KOPT-K1 (cell line): ENCODE measurements at regions not wholly inside any gene's neighbourhood (a gene's known extent, or its start where the extent isn't known, plus 50 kb on each side); places are given as distances from the start of the nearest gene placed in this dataset.

Experiments used
- H3K27ac ChIP-seq: fragments of 200-600 bp; sonication (generic); 2 replicates; pipeline ENCODE4 v1.5.1; 2016; ENCODE audit warnings: antibody characterized with exemption, mild to moderate bottlenecking, low read depth, low read length; ENCODE audit not compliant: poor library complexity, severe bottlenecking
- H3K36me3 ChIP-seq: fragments of 200-600 bp; sonication (generic); 2 replicates; pipeline ENCODE4 v1.5.1; 2017; ENCODE audit warnings: antibody characterized with exemption, mild to moderate bottlenecking, low read length, moderate library complexity; ENCODE audit not compliant: insufficient read depth
- H3K9me3 ChIP-seq: fragments of 200-600 bp; sonication (generic); 2 replicates; pipeline ENCODE4 v1.5.1; 2017; ENCODE audit warnings: antibody characterized with exemption, low read length, mild to moderate bottlenecking; ENCODE audit not compliant: insufficient read depth, poor library complexity, severe bottlenecking

GRCh38 chr2:193581807-193582206 is 1387.1 kb upstream of the TMEFF2 start:
- H3K27ac ChIP-seq: no peak overlapping the region
- no peaks in the 10 kb centered on the region for H3K36me3 ChIP-seq
- no peaks in the 10 kb centered on the region for H3K9me3 ChIP-seq

- no peaks in the 10 kb centered on the region for H3K9me3 ChIP-seq
- H3K36me3 ChIP-seq: no peaks in the 10 kb centered on the region
Observed at GRCh38 chr2:193580176-193580950, 1385.6 kb upstream of the TMEFF2 start.

DNA sequence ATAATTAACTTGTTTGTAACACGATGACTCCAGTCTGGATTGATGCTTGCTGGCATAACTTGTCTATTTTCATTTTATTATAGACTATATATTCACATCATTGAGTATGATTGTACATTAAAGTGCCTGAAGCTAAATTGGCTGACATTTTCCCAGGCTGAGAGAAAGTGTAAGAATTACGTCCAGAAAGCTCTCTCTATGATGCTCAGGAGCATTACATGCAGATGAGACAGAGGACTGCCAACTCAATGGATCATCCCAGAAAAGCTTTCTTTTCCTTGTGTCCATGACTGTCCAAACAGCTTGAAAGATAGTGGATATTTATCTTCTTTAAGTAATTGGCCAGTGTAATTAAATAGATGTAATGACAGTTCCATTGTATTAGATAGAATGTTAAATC is 1372.2 kb upstream of the TMEFF2 start:
- Histone ChIP-seq H3K9me3 (peaks cover 4% of the 10 kb centered on the region), H3K36me3 (no peaks in the 10 kb centered on the region), H3K27ac (no peak overlapping the region)

More at GRCh38 chr2:193580176-193580950, 1385.6 kb upstream of the TMEFF2 start:
- H3K27ac ChIP-seq: no peak overlapping the region

GRCh38 chr2:193566276-193566675 is 1371.5 kb upstream of the TMEFF2 start:
- H3K9me3 ChIP-seq: peaks cover 4% of the 10 kb centered on the region
- no peaks in the 10 kb centered on the region for H3K36me3 ChIP-seq

DNA sequence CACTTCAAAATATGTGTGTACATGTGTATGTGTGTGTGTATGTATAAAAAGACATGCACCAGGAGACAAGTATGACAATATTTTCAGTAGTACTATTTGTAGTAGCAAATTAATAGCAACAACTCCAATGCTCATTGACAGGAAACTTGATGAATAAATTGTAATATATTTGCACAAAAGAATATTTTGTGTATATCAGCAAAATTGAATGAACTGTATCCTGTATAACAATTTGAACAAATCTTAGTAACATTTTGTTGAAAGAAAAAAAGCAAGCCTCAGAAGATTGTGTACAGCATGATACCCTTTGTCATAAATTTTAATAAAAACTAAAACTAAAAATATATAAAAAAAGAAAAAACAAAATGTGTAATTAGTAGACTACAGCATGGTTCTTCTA is 1367.3 kb upstream of the TMEFF2 start:
- H3K27ac ChIP-seq: no peak overlapping the region
- H3K9me3 ChIP-seq: no peaks in the 10 kb centered on the region
- no peaks in the 10 kb centered on the region for H3K36me3 ChIP-seq

More at GRCh38 chr2:193566276-193566675, 1371.5 kb upstream of the TMEFF2 start:
- no peak overlapping the region for H3K27ac ChIP-seq

- H3K36me3 ChIP-seq: no peaks in the 10 kb centered on the region
- no peak overlapping the region for H3K27ac ChIP-seq
Observed at GRCh38 chr2:193561054-193561453, 1366.3 kb upstream of the TMEFF2 start.

GRCh38 chr2:193556766-193557470 is 1362.2 kb upstream of the TMEFF2 start:
- Histone ChIP-seq H3K36me3 (no peaks in the 10 kb centered on the region), H3K9me3 (no peaks in the 10 kb centered on the region), H3K27ac (no peak overlapping the region)

More at GRCh38 chr2:193561054-193561453, 1366.3 kb upstream of the TMEFF2 start:
- H3K9me3 ChIP-seq: no peaks in the 10 kb centered on the region

DNA sequence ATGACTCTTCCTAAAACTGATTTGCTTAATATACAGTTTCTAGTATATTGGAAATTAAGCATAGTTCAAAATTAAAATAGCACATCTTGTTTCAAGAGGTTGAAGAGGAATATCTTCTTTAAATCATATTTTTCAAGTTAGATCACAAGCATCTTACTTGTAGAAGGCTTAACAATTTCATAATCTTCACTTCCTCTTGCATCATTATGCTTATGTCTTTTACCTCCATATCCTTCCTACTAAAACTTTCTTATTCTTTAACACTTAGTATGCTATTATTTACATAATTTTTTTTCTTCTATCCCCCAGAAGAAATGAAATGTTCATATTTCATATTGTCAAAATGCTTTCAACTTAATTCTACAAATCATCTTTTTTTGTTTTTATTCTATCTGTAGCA is 1354.9 kb upstream of the TMEFF2 start:
- H3K9me3 ChIP-seq: peaks cover 16% of the 10 kb centered on the region
- no peaks in the 10 kb centered on the region for H3K36me3 ChIP-seq

GRCh38 chr2:193542762-193543161 is 1348.0 kb upstream of the TMEFF2 start:
- peaks cover 10% of the 10 kb centered on the region; the same call in 1 of the 2 replicates for H3K36me3 ChIP-seq
- H3K9me3 ChIP-seq: peaks cover 20% of the 10 kb centered on the region
- no peak overlapping the region for H3K27ac ChIP-seq

More for the DNA sequence above, 1354.9 kb upstream of the TMEFF2 start:
- no peak overlapping the region for H3K27ac ChIP-seq

GRCh38 chr2:193539188-193539587 is 1344.5 kb upstream of the TMEFF2 start:
- Histone ChIP-seq H3K9me3 (peaks cover 20% of the 10 kb centered on the region), H3K36me3 (peaks cover 10% of the 10 kb centered on the region; the same call in 1 of the 2 replicates), H3K27ac (no peak overlapping the region)

DNA sequence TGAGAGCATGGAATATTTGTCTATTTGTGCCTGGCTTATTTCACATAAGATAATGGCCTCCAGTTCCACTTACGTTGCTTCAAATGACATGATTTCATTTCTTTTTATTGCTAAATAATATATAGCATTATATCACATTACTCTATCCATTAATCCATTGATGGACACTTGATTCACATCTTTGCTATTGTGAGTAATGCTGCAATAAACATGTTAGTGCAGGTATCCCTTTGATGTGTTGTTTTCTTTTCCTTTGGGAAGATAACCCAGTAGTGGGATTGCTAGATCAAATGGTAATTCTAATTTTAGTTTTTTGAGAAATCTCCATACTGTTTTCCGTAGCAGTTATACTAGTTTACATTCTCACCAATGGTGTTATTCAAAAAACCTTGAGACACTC is 1343.3 kb upstream of the TMEFF2 start:
- Histone ChIP-seq H3K36me3 (peaks cover 10% of the 10 kb centered on the region; the same call in 1 of the 2 replicates), H3K27ac (no peak overlapping the region), H3K9me3 (peaks cover 15% of the 10 kb centered on the region)

GRCh38 chr2:193537531-193537930 is 1342.8 kb upstream of the TMEFF2 start:
- Histone ChIP-seq H3K27ac (no peak overlapping the region), H3K36me3 (peaks cover 8% of the 10 kb centered on the region; the same call in 1 of the 2 replicates), H3K9me3 (peaks cover 10% of the 10 kb centered on the region)

GRCh38 chr2:193528458-193528857 is 1333.7 kb upstream of the TMEFF2 start:
- Histone ChIP-seq H3K27ac (no peak overlapping the region), H3K36me3 (no peaks in the 10 kb centered on the region), H3K9me3 (no peaks in the 10 kb centered on the region)

GRCh38 chr2:193527146-193527545 is 1332.4 kb upstream of the TMEFF2 start:
- no peaks in the 10 kb centered on the region for H3K9me3 ChIP-seq
- no peaks in the 10 kb centered on the region for H3K36me3 ChIP-seq
- no peak overlapping the region for H3K27ac ChIP-seq

DNA sequence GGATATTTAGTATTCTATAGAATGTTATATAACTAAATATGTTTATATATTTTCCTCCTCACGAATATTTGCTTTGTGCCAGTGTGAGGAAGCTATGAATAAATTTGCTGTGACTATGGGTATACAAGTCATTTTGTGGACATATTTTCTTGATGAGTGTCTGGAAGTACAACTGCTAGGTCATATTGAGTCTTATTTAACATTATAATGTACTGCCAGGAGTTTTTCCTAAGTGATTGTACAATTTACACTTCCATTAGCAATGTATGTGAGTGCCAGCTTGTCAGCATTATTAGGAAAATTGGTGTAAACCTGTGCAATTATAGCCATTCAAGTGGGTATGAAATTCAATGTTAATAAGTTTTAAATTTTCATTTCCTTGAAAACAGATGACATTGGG is 1328.9 kb upstream of the TMEFF2 start:
- no peaks in the 10 kb centered on the region for H3K36me3 ChIP-seq
- no peak overlapping the region for H3K27ac ChIP-seq
- H3K9me3 ChIP-seq: no peaks in the 10 kb centered on the region
